ENCODE measurements at regions not wholly inside any gene's neighbourhood (a gene's known extent, or its start where the extent isn't known, plus 50 kb on each side); places are given as distances from the start of the nearest gene placed in this dataset.

GRCh38 chr5:30638899-30639298, 554.6 kb upstream of the CDH6 start:
- no peak for ATAC-seq
- no peak for TF ChIP-seq CREB5 (CRISPR knock-in tag; IDR thresholded peaks at IDR 0.05; ENCODE audit: low read depth)
- no peak for TF ChIP-seq RARB (CRISPR knock-in tag; IDR thresholded peaks at IDR 0.05)
- TF ChIP-seq CSRNP3 (CRISPR knock-in tag; IDR thresholded peaks at IDR 0.05): no peak
- no peak for TF ChIP-seq PPARA (CRISPR knock-in tag; IDR thresholded peaks at IDR 0.05; ENCODE audit: borderline replicate concordance)
- TF ChIP-seq CSDC2 (CRISPR knock-in tag; IDR thresholded peaks at IDR 0.05): no peak
- TF ChIP-seq ZFP30 (CRISPR knock-in tag; IDR thresholded peaks at IDR 0.05): no peak
- TF ChIP-seq POU6F1 (CRISPR knock-in tag; IDR thresholded peaks at IDR 0.05; ENCODE audit: borderline replicate concordance, low read depth): no peak
- no peak for TF ChIP-seq BACH2 (CRISPR knock-in tag; IDR thresholded peaks at IDR 0.05; ENCODE audit: borderline replicate concordance)
- TF ChIP-seq GLIS3 (CRISPR knock-in tag; IDR thresholded peaks at IDR 0.05): no peak
- no peak for TF ChIP-seq PATZ1 (CRISPR knock-in tag; IDR thresholded peaks at IDR 0.05; ENCODE audit: borderline replicate concordance)
- no peak for TF ChIP-seq TOX (CRISPR knock-in tag; IDR thresholded peaks at IDR 0.05; ENCODE audit: borderline replicate concordance)
- no peak for TF ChIP-seq ZNF8 (CRISPR knock-in tag; IDR thresholded peaks at IDR 0.05)
- TF ChIP-seq ZC3H10 (CRISPR knock-in tag; IDR thresholded peaks at IDR 0.05): no peak

- TF ChIP-seq TCF4 (CRISPR knock-in tag; IDR thresholded peaks at IDR 0.05; ENCODE audit: borderline replicate concordance) (no peak), ZC3H10 (CRISPR knock-in tag; IDR thresholded peaks at IDR 0.05) (no peak), ISL1 (CRISPR knock-in tag; IDR thresholded peaks at IDR 0.05) (no peak), CSRNP3 (CRISPR knock-in tag; IDR thresholded peaks at IDR 0.05) (no peak), CSDC2 (CRISPR knock-in tag; IDR thresholded peaks at IDR 0.05) (no peak), TSHZ2 (CRISPR knock-in tag; IDR thresholded peaks at IDR 0.05) (no peak), CREB5 (CRISPR knock-in tag; IDR thresholded peaks at IDR 0.05; ENCODE audit: low read depth) (no peak), BACH2 (CRISPR knock-in tag; IDR thresholded peaks at IDR 0.05; ENCODE audit: borderline replicate concordance) (no peak), ZFP3 (CRISPR knock-in tag; IDR thresholded peaks at IDR 0.05) (no peak), ZNF565 (CRISPR knock-in tag; conservative IDR thresholded peaks at IDR 0.05; ENCODE audit: low read depth) (no peak)
- no peak for ATAC-seq
Measured at GRCh38 chr5:30627945-30628344, 565.5 kb upstream of the CDH6 start.

Measured in SK-N-SH treated with all-trans-retinoic acid at 6 μM for 48 hours (cell line).